ENCODE measurements at regions not wholly inside any gene's neighbourhood (a gene's known extent, or its start where the extent isn't known, plus 50 kb on each side); places are given as distances from the start of the nearest gene placed in this dataset.

- DNase-seq (ENCODE audit: low spot score) = no peak
Measured at GRCh38 chr2:71891719-71892422, 255.8 kb downstream of the CYP26B1 start.

- DNase-seq (ENCODE audit: low spot score) = no peak
Measured at GRCh38 chr2:71891155-71891554, 256.5 kb downstream of the CYP26B1 start.

GRCh38 chr2:71889759-71890684 lies 257.6 kb downstream of the CYP26B1 start:
- no peak for DNase-seq (ENCODE audit: low spot score)

- no peak for DNase-seq (ENCODE audit: low spot score)
Measured at GRCh38 chr2:71888751-71889445, 258.8 kb downstream of the CYP26B1 start.

GRCh38 chr2:71887196-71887595 lies 260.5 kb downstream of the CYP26B1 start:
- no peak for DNase-seq (ENCODE audit: low spot score)

GRCh38 chr2:71886241-71886640 lies 261.4 kb downstream of the CYP26B1 start:
- no peak for DNase-seq (ENCODE audit: low spot score)

GRCh38 chr2:71884303-71885042 lies 263.2 kb downstream of the CYP26B1 start:
- no peak for DNase-seq (ENCODE audit: low spot score)

- DNase-seq (ENCODE audit: low spot score) = no peak
Measured at GRCh38 chr2:71882949-71883472, 264.7 kb downstream of the CYP26B1 start.

GRCh38 chr2:71882236-71882946 lies 265.3 kb downstream of the CYP26B1 start:
- DNase-seq (ENCODE audit: low spot score) = no peak

GRCh38 chr2:71880846-71881610 lies 266.6 kb downstream of the CYP26B1 start:
- DNase-seq (ENCODE audit: low spot score) = no peak

GRCh38 chr2:71880287-71880686 lies 267.4 kb downstream of the CYP26B1 start:
- DNase-seq (ENCODE audit: low spot score) = no peak

GRCh38 chr2:71879509-71880184 lies 268.0 kb downstream of the CYP26B1 start:
- DNase-seq (ENCODE audit: low spot score) = no peak

- DNase-seq (ENCODE audit: low spot score) = no peak
Measured at GRCh38 chr2:71878626-71879508, 268.8 kb downstream of the CYP26B1 start.

- DNase-seq (ENCODE audit: low spot score) = no peak
Measured at GRCh38 chr2:71877636-71878035, 270.0 kb downstream of the CYP26B1 start.

- DNase-seq (ENCODE audit: low spot score) = no peak
Measured at GRCh38 chr2:71876542-71877451, 270.9 kb downstream of the CYP26B1 start.

- no peak for DNase-seq (ENCODE audit: low spot score)
Measured at GRCh38 chr2:71872466-71873051, 275.1 kb downstream of the CYP26B1 start.

GRCh38 chr2:71865391-71865965 lies 282.2 kb downstream of the CYP26B1 start:
- DNase-seq (ENCODE audit: low spot score) = no peak

All from CD4-positive, alpha-beta T cell treated with Interleukin-2 at 100 ng/mL for 4 hours (primary cell).